Stomach (tissue), 8 donors: ENCODE measurements at regions not wholly inside any gene's neighbourhood (a gene's known extent, or its start where the extent isn't known, plus 50 kb on each side); places are given as distances from the start of the nearest gene placed in this dataset.

Source experiments
- DNase-seq, 2 donors: peaks; one replicate each; pipeline versions ENCODE4 v3.0.0 to v3.0.0-alpha.2; 2013 to 2019
- H3K27ac ChIP-seq, 5 donors: fragments of 200-600 bp in 4 of 5; sonication (generic) in 4 of 5; one replicate each; pipeline ENCODE4 v1.5.1; 2013 to 2019; ENCODE audit warnings: mild to moderate bottlenecking in 1 of 5, moderate library complexity in 1 of 5
- H3K27me3 ChIP-seq, 3 donors: fragments of 200-600 bp; sonication (generic); one replicate each; pipeline ENCODE4 v1.5.1; 2017 to 2019; ENCODE audit warnings: mixed run types in 1 of 3
- H3K36me3 ChIP-seq, 4 donors: fragments of 200-600 bp; sonication (generic); 1 replicate in 3 of 4; 2 replicates in 1 of 4; pipeline ENCODE4 v1.5.1; 2016 to 2019
- H3K4me1 ChIP-seq, 4 donors: fragments of 200-600 bp; sonication (generic); one replicate each; pipeline ENCODE4 v1.5.1; 2016 to 2019
- H3K4me3 ChIP-seq, 4 donors: fragments of 200-600 bp; sonication (generic) in 3 of 4; one replicate each; pipeline ENCODE4 v1.5.1; 2016 to 2019; ENCODE audit warnings: mild to moderate bottlenecking in 1 of 4
- H3K9me3 ChIP-seq, 4 donors: fragments of 200-600 bp; sonication (generic); one replicate each; pipeline ENCODE4 v1.5.1; 2016 to 2019
- EP300 ChIP-seq: sonication (generic); formaldehyde crosslinking; IDR thresholded peaks from one replicate; pipeline ENCODE4 v1.6.1; 2017; ENCODE audit warnings: antibody characterized with exemption
- POLR2A ChIP-seq, 4 donors: fragments of 450-650 bp; IDR thresholded peaks; one replicate each; pipeline ENCODE4 v1.6.1; 2016; ENCODE audit warnings: antibody characterized with exemption in 4 of 4, control low read depth in 2 of 4, mild to moderate bottlenecking in 1 of 4, moderate library complexity in 1 of 4
- POLR2AphosphoS5 ChIP-seq, 3 donors: sonication (generic); formaldehyde crosslinking; IDR thresholded peaks; one replicate each; pipeline ENCODE4 v1.6.1; 2016; ENCODE audit warnings: antibody characterized with exemption in 3 of 3
- WGBS, 5 donors: extraction: QIAGEN DNeasy Blood & Tissue Kit in 3 of 5; methylation state at CpG; one replicate each; pipeline versions ENCODE4 v1.1.5 to v1.1.7; 2013 to 2018; 5-methylcytosine and 5-hydroxymethylcytosine counted together
- intact Hi-C: fragments of 100-400 bp; cut with DNase I; formaldehyde crosslinking; loops from one replicate; pipeline ENCODE4 v1.15.1; 2023; ENCODE audit warnings: low total_unique reads
- TF ChIP-seq, protein P1 (sequence below), 7 experiments: fragments of 450-650 bp in 4 of 7; fragments of 200-600 bp in 3 of 7; sonication (generic) in 3 of 7; IDR thresholded peaks; one replicate each; pipeline ENCODE4 v1.5.1; 2016 to 2019; ENCODE audit warnings: antibody characterized with exemption in 7 of 7, control low read depth in 2 of 7, mild to moderate bottlenecking in 1 of 7
- donor health status: healthy with polysubstance abuse.
- donor health status: Bipolar disorder and iron deficiency.
- donor health status: healthy.

DNA sequence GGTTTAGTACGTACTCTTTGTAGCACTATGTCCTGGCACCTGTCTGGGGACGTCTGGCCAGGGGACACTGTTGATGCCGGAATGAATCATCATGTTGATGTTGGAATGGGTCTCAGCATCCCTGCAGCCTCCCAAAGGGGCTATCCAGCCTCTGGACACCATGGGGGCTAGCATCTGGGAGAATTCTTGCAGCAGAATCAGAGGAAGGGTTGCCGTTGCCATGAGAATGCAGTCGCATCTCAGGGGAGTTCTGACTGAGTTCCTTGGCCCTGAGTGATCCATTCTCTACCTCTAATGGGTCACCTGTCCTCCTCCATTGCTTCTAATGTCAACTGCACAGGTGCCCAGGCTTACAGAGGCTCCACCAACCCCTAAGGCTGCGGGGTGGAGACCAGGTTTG lies 129.1 kb downstream of the UQCRFS1 start:
- Histone ChIP-seq H3K36me3 (no peaks in the 10 kb centered on the region), H3K9me3 (no peaks in the 10 kb centered on the region), H3K27me3 (peaks cover 0 to 28% (median 0%) of the 10 kb centered on the region in 3 donors), H3K4me1 (no peaks in the 10 kb centered on the region), H3K4me3 (no peak overlapping the region), H3K27ac (no peak overlapping the region)
- 69 to 86% (median 80%) methylated on average over 4 to 6 of the region's 6 CpGs for WGBS, 5 donors
- TF ChIP-seq EP300 (no peak), POLR2AphosphoS5 (IDR thresholded peaks at IDR 0.05) (no peak), POLR2A (IDR thresholded peaks at IDR 0.05) (no peak)
- TF ChIP-seq, protein P1, sequence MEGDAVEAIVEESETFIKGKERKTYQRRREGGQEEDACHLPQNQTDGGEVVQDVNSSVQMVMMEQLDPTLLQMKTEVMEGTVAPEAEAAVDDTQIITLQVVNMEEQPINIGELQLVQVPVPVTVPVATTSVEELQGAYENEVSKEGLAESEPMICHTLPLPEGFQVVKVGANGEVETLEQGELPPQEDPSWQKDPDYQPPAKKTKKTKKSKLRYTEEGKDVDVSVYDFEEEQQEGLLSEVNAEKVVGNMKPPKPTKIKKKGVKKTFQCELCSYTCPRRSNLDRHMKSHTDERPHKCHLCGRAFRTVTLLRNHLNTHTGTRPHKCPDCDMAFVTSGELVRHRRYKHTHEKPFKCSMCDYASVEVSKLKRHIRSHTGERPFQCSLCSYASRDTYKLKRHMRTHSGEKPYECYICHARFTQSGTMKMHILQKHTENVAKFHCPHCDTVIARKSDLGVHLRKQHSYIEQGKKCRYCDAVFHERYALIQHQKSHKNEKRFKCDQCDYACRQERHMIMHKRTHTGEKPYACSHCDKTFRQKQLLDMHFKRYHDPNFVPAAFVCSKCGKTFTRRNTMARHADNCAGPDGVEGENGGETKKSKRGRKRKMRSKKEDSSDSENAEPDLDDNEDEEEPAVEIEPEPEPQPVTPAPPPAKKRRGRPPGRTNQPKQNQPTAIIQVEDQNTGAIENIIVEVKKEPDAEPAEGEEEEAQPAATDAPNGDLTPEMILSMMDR (IDR thresholded peaks at IDR 0.05) = no peak
- DNase-seq = no peak
- intact Hi-C loops = no loop called here

DNA sequence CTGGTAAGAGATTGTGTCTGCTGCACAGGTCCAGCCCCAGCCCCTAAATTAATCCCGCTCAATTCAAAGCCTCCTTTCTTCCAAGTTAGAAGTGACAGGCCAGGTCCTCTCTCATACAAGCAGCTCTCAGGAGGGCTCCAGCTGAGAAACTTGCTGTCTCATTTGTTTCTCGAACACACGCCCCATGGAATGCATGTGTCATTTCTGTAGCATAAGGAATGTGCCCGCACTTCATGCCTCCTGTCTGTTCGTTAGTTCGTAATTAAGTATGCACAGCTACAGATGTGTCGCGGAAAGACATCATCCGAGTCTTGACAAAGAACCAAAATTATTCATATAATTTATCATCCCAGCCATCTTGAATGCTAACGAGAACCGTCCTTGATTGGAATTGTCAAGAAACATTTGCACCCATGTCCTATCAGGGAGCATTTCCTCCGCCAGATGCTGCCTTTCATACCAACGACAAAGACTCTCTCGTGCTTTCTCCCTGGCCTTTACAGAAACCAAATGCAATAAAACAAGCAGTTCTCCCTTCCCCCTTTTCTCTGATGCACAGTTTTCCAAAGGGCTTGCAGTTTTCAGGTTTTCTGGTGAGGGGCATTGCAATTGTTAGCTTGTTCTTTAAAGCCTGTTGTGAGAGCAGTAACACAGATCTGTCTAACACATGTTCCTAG lies 133.5 kb downstream of the UQCRFS1 start:
- peaks cover 0 to 20% (median 0%) of the 10 kb centered on the region in 3 donors for H3K27me3 ChIP-seq
- no peaks in the 10 kb centered on the region for H3K9me3 ChIP-seq
- no peaks in the 10 kb centered on the region for H3K36me3 ChIP-seq
- intact Hi-C loops = no loop called here
- TF ChIP-seq POLR2A (IDR thresholded peaks at IDR 0.05) (no peak), POLR2AphosphoS5 (IDR thresholded peaks at IDR 0.05) (no peak), EP300 (no peak)
- TF ChIP-seq, protein P1 (IDR thresholded peaks at IDR 0.05) = no peak
- H3K4me3 ChIP-seq = no peak overlapping the region
- no peak for DNase-seq
- no peak overlapping the region for H3K27ac ChIP-seq
- WGBS, 5 donors = 73 to 78% (median 76%) methylated on average over 14 of the region's 14 CpGs
- H3K4me1 ChIP-seq = no peaks in the 10 kb centered on the region

DNA sequence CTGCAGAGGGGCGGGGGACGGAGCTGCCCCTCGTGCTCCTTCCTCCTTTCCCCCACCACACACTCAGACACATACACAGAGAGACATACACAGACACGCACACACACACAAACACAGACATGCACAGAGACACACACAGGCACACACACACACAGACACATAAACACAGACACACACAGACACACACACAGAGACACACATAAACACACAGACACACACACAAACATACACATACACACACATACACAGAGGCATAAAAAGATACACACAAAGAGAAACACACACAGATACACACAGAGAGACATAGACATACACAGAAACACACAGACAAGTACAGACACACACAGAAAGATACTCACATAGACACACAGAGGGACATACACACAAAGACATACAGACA lies 136.0 kb downstream of the UQCRFS1 start:
- intact Hi-C loops = no loop called here

DNA sequence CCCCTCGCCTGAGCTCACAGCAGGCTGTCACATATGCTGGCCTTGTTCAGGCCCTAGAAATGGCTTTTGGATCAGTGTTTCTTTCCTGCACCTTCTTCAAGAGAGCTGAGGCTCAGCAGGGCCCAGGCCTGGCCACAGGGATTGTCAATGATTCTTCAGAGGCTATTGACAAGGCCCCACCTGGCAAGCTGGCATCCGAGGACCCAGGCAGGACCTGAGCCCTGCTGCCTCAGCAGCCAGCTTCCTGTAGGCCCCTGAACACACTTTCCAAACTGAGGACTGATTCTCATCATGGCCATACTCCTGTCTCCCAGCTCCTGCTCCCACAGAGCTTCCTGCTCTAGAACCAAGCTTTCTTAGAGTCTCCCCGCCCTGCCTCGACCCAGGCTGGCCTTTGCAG lies 136.8 kb downstream of the UQCRFS1 start:
- intact Hi-C loops = no loop called here
- 46 to 75% (median 62%) methylated on average over 3 to 4 of the region's 4 CpGs for WGBS, 5 donors
- DNase-seq = no peak
- Histone ChIP-seq H3K9me3 (no peaks in the 10 kb centered on the region), H3K4me1 (no peaks in the 10 kb centered on the region), H3K27ac (no peak overlapping the region), H3K4me3 (no peak overlapping the region), H3K27me3 (peaks cover 0 to 13% (median 0%) of the 10 kb centered on the region in 3 donors), H3K36me3 (no peaks in the 10 kb centered on the region)
- TF ChIP-seq POLR2AphosphoS5 (IDR thresholded peaks at IDR 0.05) (no peak), POLR2A (IDR thresholded peaks at IDR 0.05) (no peak), EP300 (no peak)
- TF ChIP-seq, protein P1 (IDR thresholded peaks at IDR 0.05) = no peak

More for the DNA sequence above, 136.0 kb downstream of the UQCRFS1 start:
- DNase-seq = no peak
- no peak overlapping the region for H3K27ac ChIP-seq
- WGBS, 5 donors = 74 to 92% (median 82%) methylated on average over 4 of the region's 4 CpGs
- no peaks in the 10 kb centered on the region for H3K36me3 ChIP-seq
- no peak overlapping the region for H3K4me3 ChIP-seq
- H3K4me1 ChIP-seq = no peaks in the 10 kb centered on the region
- H3K27me3 ChIP-seq = peaks cover 0 to 13% (median 0%) of the 10 kb centered on the region in 3 donors
- TF ChIP-seq, protein P1 (IDR thresholded peaks at IDR 0.05) = no peak
- TF ChIP-seq POLR2AphosphoS5 (IDR thresholded peaks at IDR 0.05) = no peak
- no peaks in the 10 kb centered on the region for H3K9me3 ChIP-seq
